ENCODE measurements at regions not wholly inside any gene's neighbourhood (a gene's known extent, or its start where the extent isn't known, plus 50 kb on each side); places are given as distances from the start of the nearest gene placed in this dataset.
A peak's percentile ranks its signal among the peaks of the same experiment; 100 is the strongest.

DNA sequence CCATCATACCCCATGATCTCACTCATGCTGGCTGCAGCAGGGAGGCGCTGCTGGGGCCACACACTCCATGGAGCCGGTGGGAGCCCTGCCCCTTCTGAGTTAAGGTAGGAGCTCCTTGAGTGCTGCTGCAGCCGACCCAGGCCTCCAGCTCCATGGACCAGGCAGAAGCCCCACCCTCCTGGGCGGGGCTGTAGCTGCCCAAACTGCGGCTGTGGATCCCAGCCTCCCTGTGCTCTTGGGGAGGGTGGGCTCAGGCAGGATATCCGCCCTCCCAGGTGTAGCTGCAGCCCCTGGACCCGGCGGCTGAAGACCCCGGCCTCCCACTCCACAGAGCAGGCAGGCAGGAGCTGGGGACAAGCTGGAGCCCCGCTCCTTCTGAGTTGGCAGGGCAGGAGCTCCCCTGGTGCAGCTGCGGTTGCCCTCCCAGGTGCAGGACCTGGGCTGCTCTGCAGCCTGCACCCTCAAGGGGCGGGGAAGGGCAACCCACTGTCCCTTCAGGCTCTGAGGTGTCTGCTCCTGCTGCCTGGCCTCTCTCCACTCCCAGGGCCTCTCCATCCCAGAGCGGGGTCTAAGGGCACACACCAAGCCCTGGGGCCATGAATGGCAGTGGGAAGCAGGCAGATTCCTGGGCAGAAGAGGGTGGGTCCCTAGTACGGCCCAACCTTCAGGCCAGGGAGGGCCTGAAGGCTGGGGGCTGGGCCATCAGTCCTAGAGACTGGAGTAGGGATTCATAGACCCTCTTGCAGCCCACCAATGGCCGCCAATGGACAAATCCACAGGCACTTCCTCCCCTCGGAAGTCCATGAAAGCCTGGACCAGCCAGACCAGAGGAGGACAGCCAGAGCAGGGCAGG lies 466.1 kb downstream of the DTHD1 start:
- H3K9me3 ChIP-seq (ENCODE audit: insufficient read depth, low read length, severe bottlenecking): no peaks in the 10 kb centered on the region
- no peaks in the 10 kb centered on the region for H3K36me3 ChIP-seq (ENCODE audit: insufficient read depth, low read length)
- no peak for DNase-seq
- TF ChIP-seq EZH2 (IDR thresholded peaks at IDR 0.05; ENCODE audit: borderline replicate concordance, low read depth, low read length, severe bottlenecking): no peak
- TF ChIP-seq, protein P1, sequence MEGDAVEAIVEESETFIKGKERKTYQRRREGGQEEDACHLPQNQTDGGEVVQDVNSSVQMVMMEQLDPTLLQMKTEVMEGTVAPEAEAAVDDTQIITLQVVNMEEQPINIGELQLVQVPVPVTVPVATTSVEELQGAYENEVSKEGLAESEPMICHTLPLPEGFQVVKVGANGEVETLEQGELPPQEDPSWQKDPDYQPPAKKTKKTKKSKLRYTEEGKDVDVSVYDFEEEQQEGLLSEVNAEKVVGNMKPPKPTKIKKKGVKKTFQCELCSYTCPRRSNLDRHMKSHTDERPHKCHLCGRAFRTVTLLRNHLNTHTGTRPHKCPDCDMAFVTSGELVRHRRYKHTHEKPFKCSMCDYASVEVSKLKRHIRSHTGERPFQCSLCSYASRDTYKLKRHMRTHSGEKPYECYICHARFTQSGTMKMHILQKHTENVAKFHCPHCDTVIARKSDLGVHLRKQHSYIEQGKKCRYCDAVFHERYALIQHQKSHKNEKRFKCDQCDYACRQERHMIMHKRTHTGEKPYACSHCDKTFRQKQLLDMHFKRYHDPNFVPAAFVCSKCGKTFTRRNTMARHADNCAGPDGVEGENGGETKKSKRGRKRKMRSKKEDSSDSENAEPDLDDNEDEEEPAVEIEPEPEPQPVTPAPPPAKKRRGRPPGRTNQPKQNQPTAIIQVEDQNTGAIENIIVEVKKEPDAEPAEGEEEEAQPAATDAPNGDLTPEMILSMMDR (IDR thresholded peaks at IDR 0.05; ENCODE audit: borderline replicate concordance, extremely low read depth, low read length, poor library complexity, severe bottlenecking): no peak
- H3K4me1 ChIP-seq (ENCODE audit: insufficient read depth, low read length): no peaks in the 10 kb centered on the region
- ATAC-seq (ENCODE audit: insufficient read depth, low read depth): 0 out of 3 replicates have a peak, but pooled peaks have one; percentile 12
- no peaks in the 10 kb centered on the region for H3K27me3 ChIP-seq (ENCODE audit: insufficient read depth, low read length, poor library complexity)
- H3K4me3 ChIP-seq (ENCODE audit: low read depth in 1 of 2, low read length in 2 of 2): no peak overlapping the region
- no peak overlapping the region for H3K27ac ChIP-seq (ENCODE audit: low read length)
- H2AFZ ChIP-seq (ENCODE audit: low read depth, low read length): no peak overlapping the region
- no peaks in the 10 kb centered on the region for H3K79me2 ChIP-seq (ENCODE audit: insufficient read depth, low read length)
- no peaks in the 10 kb centered on the region for H4K20me1 ChIP-seq (ENCODE audit: insufficient read depth, low read length)
- no peak overlapping the region for H3K9ac ChIP-seq (ENCODE audit: low read depth, low read length)
- no peak overlapping the region for H3K4me2 ChIP-seq (ENCODE audit: insufficient read depth, low read length)

DNA sequence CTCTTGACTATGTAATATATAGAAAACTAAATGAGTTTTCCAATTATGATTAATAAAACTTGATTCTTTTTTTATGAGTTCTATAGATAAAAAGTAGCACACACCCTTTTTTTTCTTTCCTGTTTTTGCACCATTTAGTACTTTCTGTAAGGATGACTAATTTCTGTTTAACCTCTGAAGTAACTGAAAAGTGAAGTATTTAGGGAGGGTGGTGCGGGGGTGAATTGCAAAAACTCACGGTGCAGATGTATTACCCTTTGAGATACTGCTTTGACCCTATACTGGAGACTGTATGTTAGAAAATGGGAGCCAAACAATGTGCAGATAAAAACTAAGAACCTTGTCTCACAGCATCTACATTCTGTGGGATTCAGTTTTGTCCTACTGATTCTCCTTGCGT lies 471.6 kb downstream of the DTHD1 start:
- H3K9ac ChIP-seq (ENCODE audit: low read depth, low read length): no peak overlapping the region
- no peak overlapping the region for H3K4me2 ChIP-seq (ENCODE audit: insufficient read depth, low read length)
- no peak overlapping the region for H2AFZ ChIP-seq (ENCODE audit: low read depth, low read length)
- DNase-seq (no peak), ATAC-seq (ENCODE audit: insufficient read depth, low read depth) (no peak)
- TF ChIP-seq, protein P1 (IDR thresholded peaks at IDR 0.05; ENCODE audit: borderline replicate concordance, extremely low read depth, low read length, poor library complexity, severe bottlenecking): no peak
- no peak for TF ChIP-seq EZH2 (IDR thresholded peaks at IDR 0.05; ENCODE audit: borderline replicate concordance, low read depth, low read length, severe bottlenecking)
- H3K4me1 ChIP-seq (ENCODE audit: insufficient read depth, low read length): no peaks in the 10 kb centered on the region
- no peak overlapping the region for H3K27ac ChIP-seq (ENCODE audit: low read length)
- no peaks in the 10 kb centered on the region for H3K36me3 ChIP-seq (ENCODE audit: insufficient read depth, low read length)
- H3K27me3 ChIP-seq (ENCODE audit: insufficient read depth, low read length, poor library complexity): no peaks in the 10 kb centered on the region
- no peak overlapping the region for H3K4me3 ChIP-seq (ENCODE audit: low read depth in 1 of 2, low read length in 2 of 2)
- H3K9me3 ChIP-seq (ENCODE audit: insufficient read depth, low read length, severe bottlenecking): no peaks in the 10 kb centered on the region
- no peaks in the 10 kb centered on the region for H4K20me1 ChIP-seq (ENCODE audit: insufficient read depth, low read length)
- H3K79me2 ChIP-seq (ENCODE audit: insufficient read depth, low read length): no peaks in the 10 kb centered on the region

DNA sequence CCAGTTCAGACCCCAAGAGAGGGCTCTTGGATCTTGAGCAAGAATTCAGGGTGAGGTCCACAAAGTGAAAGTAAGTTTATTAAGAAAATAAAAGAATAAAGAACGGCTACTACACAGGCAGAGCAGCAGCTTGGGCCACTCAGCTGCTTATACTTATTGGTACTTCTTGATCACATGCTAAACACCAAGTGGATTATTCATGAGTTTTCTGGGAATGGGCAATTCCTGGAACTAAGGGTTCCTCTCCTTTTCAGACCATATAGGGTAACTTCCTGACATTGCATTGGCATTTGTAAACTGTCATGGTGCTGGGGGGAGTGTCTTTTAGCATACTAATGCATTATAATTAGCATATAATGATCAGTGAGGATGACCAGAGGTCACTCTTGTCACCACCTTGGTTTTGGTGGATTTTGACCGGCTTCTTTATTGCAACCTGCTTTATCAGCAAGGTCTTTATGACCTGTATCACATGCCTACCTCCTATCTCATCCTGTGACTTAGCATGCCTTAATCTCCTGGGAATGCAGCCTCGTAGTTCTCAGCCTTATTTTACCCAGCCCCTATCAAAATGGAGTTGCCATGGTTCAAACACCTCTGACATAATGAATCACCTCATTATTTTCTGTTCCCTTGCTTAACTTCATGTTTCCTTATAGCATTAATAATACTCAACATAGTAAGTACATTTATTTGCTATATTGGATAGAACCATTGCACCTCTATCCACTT lies 476.3 kb downstream of the DTHD1 start:
- Histone ChIP-seq H3K4me2 (ENCODE audit: insufficient read depth, low read length) (no peak overlapping the region), H3K4me1 (ENCODE audit: insufficient read depth, low read length) (no peaks in the 10 kb centered on the region), H3K27ac (ENCODE audit: low read length) (no peak overlapping the region), H3K79me2 (ENCODE audit: insufficient read depth, low read length) (no peaks in the 10 kb centered on the region), H4K20me1 (ENCODE audit: insufficient read depth, low read length) (no peaks in the 10 kb centered on the region), H3K4me3 (ENCODE audit: low read depth in 1 of 2, low read length in 2 of 2) (no peak overlapping the region), H3K9ac (ENCODE audit: low read depth, low read length) (no peak overlapping the region), H3K27me3 (ENCODE audit: insufficient read depth, low read length, poor library complexity) (no peaks in the 10 kb centered on the region), H3K9me3 (ENCODE audit: insufficient read depth, low read length, severe bottlenecking) (no peaks in the 10 kb centered on the region), H3K36me3 (ENCODE audit: insufficient read depth, low read length) (no peaks in the 10 kb centered on the region), H2AFZ (ENCODE audit: low read depth, low read length) (no peak overlapping the region)
- ATAC-seq (ENCODE audit: insufficient read depth, low read depth): no peak
- TF ChIP-seq, protein P1 (IDR thresholded peaks at IDR 0.05; ENCODE audit: borderline replicate concordance, extremely low read depth, low read length, poor library complexity, severe bottlenecking): no peak
- TF ChIP-seq EZH2 (IDR thresholded peaks at IDR 0.05; ENCODE audit: borderline replicate concordance, low read depth, low read length, severe bottlenecking): no peak
- DNase-seq: no peak
